H9 (cell line): ENCODE measurements at regions not wholly inside any gene's neighbourhood (a gene's known extent, or its start where the extent isn't known, plus 50 kb on each side); places are given as distances from the start of the nearest gene placed in this dataset.

Experiments
- DNase-seq: peaks from one replicate; pipeline ENCODE4 v3.0.0-alpha.2; 2017
- H2AFZ ChIP-seq: one replicate; pipeline ENCODE4 v1.6.1; 2013; ENCODE audit warnings: mild to moderate bottlenecking, low read length, control low read depth, moderate library complexity
- H2AK5ac ChIP-seq: 2 replicates; pipeline ENCODE4 v1.6.1; 2013; ENCODE audit warnings: low read length, control low read depth, mixed read lengths; ENCODE audit not compliant: insufficient read length
- H2BK120ac ChIP-seq: one replicate; pipeline ENCODE4 v1.6.1; 2013; ENCODE audit warnings: low read depth, mild to moderate bottlenecking, low read length, control low read depth, inconsistent platforms; ENCODE audit not compliant: poor library complexity, severe bottlenecking
- H2BK12ac ChIP-seq: 2 replicates; pipeline ENCODE4 v1.6.1; 2013; ENCODE audit warnings: low read length, control low read depth, mixed read lengths, low read depth; ENCODE audit not compliant: insufficient read length
- H2BK15ac ChIP-seq: 2 replicates; pipeline ENCODE4 v1.6.1; 2013; ENCODE audit warnings: low read depth, low read length, control low read depth
- H2BK20ac ChIP-seq: one replicate; pipeline ENCODE4 v1.6.1; 2013; ENCODE audit warnings: low read depth, mild to moderate bottlenecking, low read length, control low read depth, inconsistent platforms; ENCODE audit not compliant: poor library complexity, severe bottlenecking
- H2BK5ac ChIP-seq: 2 replicates; pipeline ENCODE4 v1.6.1; 2013; ENCODE audit warnings: low read length, control low read depth, mixed read lengths; ENCODE audit not compliant: insufficient read length
- H3K14ac ChIP-seq: 2 replicates; pipeline ENCODE4 v1.6.1; 2013; ENCODE audit warnings: low read length, control low read depth; ENCODE audit not compliant: insufficient read depth
- H3K18ac ChIP-seq: 2 replicates; pipeline ENCODE4 v1.6.1; 2013; ENCODE audit warnings: low read depth, mild to moderate bottlenecking, mixed read lengths, low read length, control low read depth; ENCODE audit not compliant: insufficient read length
- H3K23ac ChIP-seq: 2 replicates; pipeline ENCODE4 v1.6.1; 2013; ENCODE audit warnings: low read length, control low read depth, mixed read lengths, low read depth; ENCODE audit not compliant: insufficient read length
- H3K23me2 ChIP-seq: 2 replicates; pipeline ENCODE4 v1.6.1; 2013; ENCODE audit warnings: low read depth, mild to moderate bottlenecking, mixed read lengths, low read length, control low read depth; ENCODE audit not compliant: insufficient read length, poor library complexity, severe bottlenecking
- H3K27ac ChIP-seq: 2 replicates; pipeline ENCODE4 v1.5.1; 2013; ENCODE audit warnings: low read length, control low read depth, mixed read lengths, low read depth; ENCODE audit not compliant: insufficient read length
- H3K27me3 ChIP-seq: 2 replicates; pipeline ENCODE4 v1.6.1; 2013; ENCODE audit warnings: low read length, control low read depth, inconsistent platforms; ENCODE audit not compliant: insufficient read depth
- H3K4ac ChIP-seq: 2 replicates; pipeline ENCODE4 v1.6.1; 2013; ENCODE audit warnings: low read depth, mild to moderate bottlenecking, control low read depth, inconsistent platforms, low read length, moderate library complexity
- H3K4me1 ChIP-seq: 2 replicates; pipeline ENCODE4 v1.6.1; 2013; ENCODE audit warnings: low read length, control low read depth, inconsistent platforms; ENCODE audit not compliant: insufficient read depth
- H3K4me2 ChIP-seq: 2 replicates; pipeline ENCODE4 v1.6.1; 2013; ENCODE audit warnings: low read length, control low read depth, mixed read lengths; ENCODE audit not compliant: insufficient read length, insufficient read depth
- H3K56ac ChIP-seq: 2 replicates; pipeline ENCODE4 v1.6.1; 2013; ENCODE audit warnings: low read depth, mild to moderate bottlenecking, mixed read lengths, low read length, control low read depth; ENCODE audit not compliant: insufficient read length
- H3K79me1 ChIP-seq: 2 replicates; pipeline ENCODE4 v1.6.1; 2013; ENCODE audit warnings: low read depth, mild to moderate bottlenecking, moderate library complexity, low read length, control low read depth, inconsistent platforms; ENCODE audit not compliant: insufficient read depth, poor library complexity, severe bottlenecking
- H3K79me2 ChIP-seq: 2 replicates; pipeline ENCODE4 v1.6.1; 2013; ENCODE audit warnings: low read length, control low read depth, inconsistent platforms; ENCODE audit not compliant: insufficient read depth
- H3K9ac ChIP-seq: 2 replicates; pipeline ENCODE4 v1.6.1; 2013; ENCODE audit warnings: low read length, control low read depth, mixed read lengths; ENCODE audit not compliant: insufficient read length; ENCODE audit errors: extremely low read depth
- H3K9me3 ChIP-seq: one replicate; pipeline ENCODE4 v1.6.1; 2013; ENCODE audit warnings: low read depth, low read length, inconsistent platforms; ENCODE audit not compliant: control insufficient read depth
- H3T11ph ChIP-seq: one replicate; pipeline ENCODE4 v1.6.1; 2013; ENCODE audit warnings: mild to moderate bottlenecking, low read length, control low read depth, inconsistent platforms
- H4K20me1 ChIP-seq: one replicate; pipeline ENCODE4 v1.6.1; 2013; ENCODE audit not compliant: control insufficient read depth, insufficient read length, insufficient read depth
- H4K5ac ChIP-seq: 2 replicates; pipeline ENCODE4 v1.6.1; 2013; ENCODE audit warnings: low read depth, mild to moderate bottlenecking, mixed read lengths, low read length, control low read depth; ENCODE audit not compliant: insufficient read length
- H4K8ac ChIP-seq: replicated peaks from 2 replicates; pipeline ENCODE4 v1.6.1; 2013; ENCODE audit warnings: low read length, control low read depth, mixed read lengths, low read depth; ENCODE audit not compliant: insufficient read length
- H4K91ac ChIP-seq: 2 replicates; pipeline ENCODE4 v1.6.1; 2013; ENCODE audit warnings: low read depth, mild to moderate bottlenecking, moderate library complexity, mixed read lengths, low read length, control low read depth; ENCODE audit not compliant: insufficient read length
- H3K27ac Mint-ChIP-seq, 3 experiments: 2 replicates in 2 of 3; 3 replicates in 1 of 3; pipeline ENCODE4 v1.8.0; 2020 to 2021; ENCODE audit warnings: mixed read lengths in 3 of 3, mild to moderate bottlenecking in 1 of 3, moderate library complexity in 1 of 3
- H3K27me3 Mint-ChIP-seq: 2 replicates; pipeline ENCODE4 v1.8.0; 2021; ENCODE audit warnings: low read depth, mild to moderate bottlenecking, moderate library complexity, mixed read lengths
- H3K36me3 Mint-ChIP-seq, 3 experiments: 2 replicates in 2 of 3; 3 replicates in 1 of 3; pipeline ENCODE4 v1.8.0; 2020 to 2021; ENCODE audit warnings: low read depth in 3 of 3, mixed read lengths in 3 of 3; ENCODE audit not compliant: insufficient read depth in 1 of 3
- H3K4me1 Mint-ChIP-seq, 2 experiments: 2 replicates each; pipeline ENCODE4 v1.8.0; 2020; ENCODE audit warnings: mixed read lengths in 2 of 2
- H3K4me3 Mint-ChIP-seq, 2 experiments: 2 replicates in 1 of 2; 3 replicates in 1 of 2; pipeline ENCODE4 v1.8.0; 2020 to 2021; ENCODE audit warnings: mild to moderate bottlenecking in 2 of 2, mixed read lengths in 2 of 2, moderate library complexity in 1 of 2
- H3K9me3 Mint-ChIP-seq, 2 experiments: 2 replicates in 1 of 2; 3 replicates in 1 of 2; pipeline ENCODE4 v1.8.0; 2020; ENCODE audit warnings: mild to moderate bottlenecking in 2 of 2, mixed read lengths in 2 of 2, moderate library complexity in 1 of 2
- WGBS: extraction: QIAGEN DNeasy Blood & Tissue Kit; methylation state at CpG from one replicate; pipeline ENCODE4 v1.1.7; 2013; ENCODE audit warnings: missing lambda C conversion rate, low lambda C conversion rate, mixed read lengths; ENCODE audit not compliant: insufficient read length; ENCODE audit errors: extremely low coverage; 5-methylcytosine and 5-hydroxymethylcytosine counted together
- TF ChIP-seq, protein P1 (sequence below): fragments of 200-600 bp; sonication (generic); conservative IDR thresholded peaks from 3 replicates; pipeline ENCODE4 v1.8.0; 2021; ENCODE audit warnings: antibody characterized with exemption, mild to moderate bottlenecking

GRCh38 chr4:156422576-156422975, 468.9 kb upstream of the CTSO start:
- H3K56ac ChIP-seq, result no peak overlapping the region

More at GRCh38 chr4:156422576-156422975, 468.9 kb upstream of the CTSO start:
- Histone ChIP-seq H3K23ac (no peak overlapping the region), H3K9me3 (no peaks in the 10 kb centered on the region), H3K79me1 (no peaks in the 10 kb centered on the region), H3K23me2 (no peaks in the 10 kb centered on the region), H4K20me1 (no peaks in the 10 kb centered on the region), H3K4me2 (no peak overlapping the region), H2BK12ac (no peak overlapping the region), H2BK20ac (no peak overlapping the region), H3K9ac (no peak overlapping the region), H3K27ac (no peak overlapping the region), H2BK5ac (no peak overlapping the region), H2AK5ac (no peak overlapping the region), H4K8ac (no peak overlapping the region), H3K18ac (no peak overlapping the region), H2BK15ac (no peak overlapping the region), H4K91ac (no peak overlapping the region), H4K5ac (no peak overlapping the region), H3K79me2 (no peaks in the 10 kb centered on the region), H3T11ph (no peak overlapping the region), H3K14ac (no peak overlapping the region), H3K4ac (no peak overlapping the region), H3K4me1 (no peaks in the 10 kb centered on the region), H2BK120ac (no peak overlapping the region), H2AFZ (no peak overlapping the region), H3K27me3 (no peaks in the 10 kb centered on the region)
- no peak for DNase-seq
- Mint-ChIP-seq H3K9me3 (peaks cover 3 to 4% of the 10 kb centered on the region in 2 experiments; a peak in 2 of 5 replicates), H3K36me3 (peaks cover 0 to 4% (median 3%) of the 10 kb centered on the region in 3 experiments; a peak in 2 of 7 replicates), H3K4me1 (no peaks in the 10 kb centered on the region), H3K27ac (no peak overlapping the region), H3K4me3 (no peak overlapping the region), H3K27me3 (no peaks in the 10 kb centered on the region)
- TF ChIP-seq, protein P1, sequence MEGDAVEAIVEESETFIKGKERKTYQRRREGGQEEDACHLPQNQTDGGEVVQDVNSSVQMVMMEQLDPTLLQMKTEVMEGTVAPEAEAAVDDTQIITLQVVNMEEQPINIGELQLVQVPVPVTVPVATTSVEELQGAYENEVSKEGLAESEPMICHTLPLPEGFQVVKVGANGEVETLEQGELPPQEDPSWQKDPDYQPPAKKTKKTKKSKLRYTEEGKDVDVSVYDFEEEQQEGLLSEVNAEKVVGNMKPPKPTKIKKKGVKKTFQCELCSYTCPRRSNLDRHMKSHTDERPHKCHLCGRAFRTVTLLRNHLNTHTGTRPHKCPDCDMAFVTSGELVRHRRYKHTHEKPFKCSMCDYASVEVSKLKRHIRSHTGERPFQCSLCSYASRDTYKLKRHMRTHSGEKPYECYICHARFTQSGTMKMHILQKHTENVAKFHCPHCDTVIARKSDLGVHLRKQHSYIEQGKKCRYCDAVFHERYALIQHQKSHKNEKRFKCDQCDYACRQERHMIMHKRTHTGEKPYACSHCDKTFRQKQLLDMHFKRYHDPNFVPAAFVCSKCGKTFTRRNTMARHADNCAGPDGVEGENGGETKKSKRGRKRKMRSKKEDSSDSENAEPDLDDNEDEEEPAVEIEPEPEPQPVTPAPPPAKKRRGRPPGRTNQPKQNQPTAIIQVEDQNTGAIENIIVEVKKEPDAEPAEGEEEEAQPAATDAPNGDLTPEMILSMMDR, result no peak
- no CpG with 5 or more reads among the region's 1 CpG for WGBS
